Fibroblast of upper back skin (primary cell): ENCODE measurements at regions not wholly inside any gene's neighbourhood (a gene's known extent, or its start where the extent isn't known, plus 50 kb on each side); places are given as distances from the start of the nearest gene placed in this dataset.
A peak's percentile ranks its signal among the peaks of the same experiment; 100 is the strongest.

Experiments used
- DNase-seq: peaks from one replicate; pipeline ENCODE4 v3.0.0-alpha.2; 2013

DNA sequence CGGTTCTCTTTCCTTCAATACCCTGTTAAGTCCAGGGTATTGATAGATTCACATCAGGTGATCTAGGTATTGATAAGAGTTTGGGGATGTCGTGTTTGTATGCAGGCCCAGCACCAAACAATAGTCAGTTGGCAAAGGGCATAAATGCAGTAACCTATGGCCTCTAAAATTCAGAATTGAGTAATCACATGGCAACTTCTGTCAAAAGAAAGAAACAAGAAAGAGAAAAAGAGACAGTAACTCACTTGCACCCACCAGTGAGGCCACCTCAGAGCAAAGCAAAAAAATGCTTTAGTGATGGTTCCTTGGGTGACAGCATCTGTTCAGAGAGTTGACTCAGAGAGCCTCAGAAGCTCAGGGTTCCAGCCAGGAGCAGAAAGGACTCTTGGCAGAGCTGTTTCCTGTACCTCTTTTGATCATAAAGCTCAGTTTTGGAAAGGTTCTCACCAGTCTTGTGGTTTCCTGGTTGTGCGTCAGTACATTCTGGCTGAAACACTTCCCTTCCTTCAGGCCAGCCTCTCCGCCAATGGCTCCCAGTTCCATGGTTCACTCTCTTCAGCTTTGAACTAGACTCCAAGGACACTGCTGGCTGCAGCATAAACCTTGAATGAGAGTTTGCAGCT is 70.1 kb upstream of the GORAB start:
- DNase-seq: peak; percentile 97

DNA sequence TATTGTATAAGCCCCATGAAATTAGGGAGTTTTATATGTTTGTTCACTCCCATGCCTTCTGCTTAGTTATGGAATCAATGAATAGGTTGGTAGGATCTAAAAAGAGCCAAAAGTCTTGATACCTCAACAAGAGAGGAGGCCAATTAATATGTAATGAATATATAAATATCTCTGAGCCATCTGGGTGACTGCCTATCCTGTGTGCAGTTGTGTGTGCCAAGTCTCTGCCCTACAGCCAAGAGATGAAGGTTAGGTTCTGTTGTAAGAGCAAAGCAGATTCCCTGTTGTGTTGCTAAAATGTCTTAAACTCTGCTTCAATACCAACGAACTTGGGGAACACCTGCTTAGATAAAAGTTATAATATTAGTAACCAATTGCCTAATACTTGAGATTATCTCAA is 61.8 kb upstream of the GORAB start:
- no peak for DNase-seq

DNA sequence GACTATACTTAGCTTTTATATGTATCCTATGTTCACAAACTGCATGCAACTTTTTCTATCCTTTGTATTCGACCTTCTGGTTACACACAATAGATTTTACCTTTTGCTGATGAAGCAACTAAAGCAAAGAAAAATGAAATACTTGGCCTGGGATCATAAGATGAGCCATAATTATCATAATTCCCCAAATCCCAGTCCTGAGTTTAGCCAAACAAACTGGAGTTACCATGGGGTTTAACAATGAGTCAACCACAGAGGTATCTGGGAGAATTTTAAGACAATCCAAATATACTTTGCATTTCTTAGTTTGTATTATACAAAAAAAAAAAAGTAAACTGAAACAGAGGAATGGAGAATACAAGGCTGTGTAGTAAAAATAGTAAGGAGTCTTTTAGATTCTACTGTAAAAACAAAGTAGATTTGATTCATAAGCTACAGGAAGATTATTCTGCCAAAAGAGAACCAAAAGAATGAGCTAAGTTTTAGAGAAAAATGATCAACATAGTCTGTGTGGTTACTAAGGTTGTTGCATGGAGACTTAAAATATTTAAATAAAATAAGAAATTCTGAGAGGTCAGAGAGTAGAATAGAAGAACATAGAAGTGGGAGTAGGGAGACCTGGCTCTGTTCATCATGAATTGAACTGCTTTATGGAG is 60.4 kb upstream of the GORAB start:
- peak; percentile 87 for DNase-seq

DNA sequence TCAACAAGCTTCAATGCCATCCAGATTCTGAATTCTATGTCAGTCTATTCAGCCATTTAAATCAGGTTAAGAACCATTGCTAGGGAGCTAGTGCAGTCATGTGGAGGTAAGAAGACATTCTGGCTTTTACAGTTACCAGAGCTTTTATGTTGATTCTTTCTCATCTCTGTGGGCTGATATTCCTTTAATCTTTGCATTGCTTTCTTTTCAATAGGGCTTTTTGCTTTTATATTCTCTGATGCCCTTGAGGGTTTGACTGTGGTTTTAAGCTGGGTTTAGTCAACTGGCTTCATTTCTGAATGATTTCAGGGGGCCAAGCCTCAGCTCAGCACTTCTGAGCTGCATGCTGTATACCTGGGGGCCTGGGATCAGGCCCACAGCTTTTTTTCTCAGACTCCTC is 51.0 kb upstream of the GORAB start:
- DNase-seq: no peak
